PFSK-1 (cell line): ENCODE measurements at regions not wholly inside any gene's neighbourhood (a gene's known extent, or its start where the extent isn't known, plus 50 kb on each side); places are given as distances from the start of the nearest gene placed in this dataset.

Experiments used
- POLR2AphosphoS5 ChIP-seq: IDR thresholded peaks from 2 replicates; pipeline ENCODE4 v1.6.1; 2012; ENCODE audit warnings: low read depth, mild to moderate bottlenecking, control low read depth, low read length, moderate library complexity
- SIN3A ChIP-seq: IDR thresholded peaks from 2 replicates; pipeline ENCODE4 v1.6.1; 2012; ENCODE audit warnings: mild to moderate bottlenecking, low read length, moderate library complexity, borderline replicate concordance; ENCODE audit not compliant: insufficient read depth
- TAF1 ChIP-seq: IDR thresholded peaks from 2 replicates; pipeline ENCODE4 v1.6.1; 2012; ENCODE audit warnings: low read length, control low read depth, borderline replicate concordance; ENCODE audit not compliant: insufficient read depth
- TF ChIP-seq, protein P1 (sequence below), 2 experiments: IDR thresholded peaks; 2 replicates each; pipeline versions ENCODE4 v1.6.1 to v1.8.0; 2011 to 2012; ENCODE audit warnings: low read depth in 2 of 2, low read length in 2 of 2, control low read depth in 1 of 2, inconsistent platforms in 1 of 2, mild to moderate bottlenecking in 1 of 2, moderate library complexity in 1 of 2; ENCODE audit not compliant: insufficient read depth in 1 of 2

DNA sequence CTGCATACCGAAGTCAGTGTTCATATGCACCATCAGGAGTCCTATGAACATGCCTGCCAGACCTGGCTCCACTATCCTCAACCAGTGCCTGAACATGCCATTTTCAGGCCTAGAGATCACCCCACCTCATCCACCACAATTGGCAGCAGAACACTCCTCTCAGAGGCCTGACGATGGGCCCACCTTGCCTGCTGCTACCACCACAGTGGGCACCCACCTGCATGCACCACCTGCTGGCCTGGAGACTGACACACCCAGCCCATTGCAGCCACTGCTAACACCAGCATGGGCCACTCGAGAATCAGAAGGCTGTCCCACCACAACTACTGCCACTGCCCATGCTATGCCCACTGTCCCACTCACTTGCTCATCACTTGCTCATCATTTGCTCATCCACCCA lies 130.7 kb upstream of the FAM13C start:
- TF ChIP-seq, protein P1, sequence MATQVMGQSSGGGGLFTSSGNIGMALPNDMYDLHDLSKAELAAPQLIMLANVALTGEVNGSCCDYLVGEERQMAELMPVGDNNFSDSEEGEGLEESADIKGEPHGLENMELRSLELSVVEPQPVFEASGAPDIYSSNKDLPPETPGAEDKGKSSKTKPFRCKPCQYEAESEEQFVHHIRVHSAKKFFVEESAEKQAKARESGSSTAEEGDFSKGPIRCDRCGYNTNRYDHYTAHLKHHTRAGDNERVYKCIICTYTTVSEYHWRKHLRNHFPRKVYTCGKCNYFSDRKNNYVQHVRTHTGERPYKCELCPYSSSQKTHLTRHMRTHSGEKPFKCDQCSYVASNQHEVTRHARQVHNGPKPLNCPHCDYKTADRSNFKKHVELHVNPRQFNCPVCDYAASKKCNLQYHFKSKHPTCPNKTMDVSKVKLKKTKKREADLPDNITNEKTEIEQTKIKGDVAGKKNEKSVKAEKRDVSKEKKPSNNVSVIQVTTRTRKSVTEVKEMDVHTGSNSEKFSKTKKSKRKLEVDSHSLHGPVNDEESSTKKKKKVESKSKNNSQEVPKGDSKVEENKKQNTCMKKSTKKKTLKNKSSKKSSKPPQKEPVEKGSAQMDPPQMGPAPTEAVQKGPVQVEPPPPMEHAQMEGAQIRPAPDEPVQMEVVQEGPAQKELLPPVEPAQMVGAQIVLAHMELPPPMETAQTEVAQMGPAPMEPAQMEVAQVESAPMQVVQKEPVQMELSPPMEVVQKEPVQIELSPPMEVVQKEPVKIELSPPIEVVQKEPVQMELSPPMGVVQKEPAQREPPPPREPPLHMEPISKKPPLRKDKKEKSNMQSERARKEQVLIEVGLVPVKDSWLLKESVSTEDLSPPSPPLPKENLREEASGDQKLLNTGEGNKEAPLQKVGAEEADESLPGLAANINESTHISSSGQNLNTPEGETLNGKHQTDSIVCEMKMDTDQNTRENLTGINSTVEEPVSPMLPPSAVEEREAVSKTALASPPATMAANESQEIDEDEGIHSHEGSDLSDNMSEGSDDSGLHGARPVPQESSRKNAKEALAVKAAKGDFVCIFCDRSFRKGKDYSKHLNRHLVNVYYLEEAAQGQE (IDR thresholded peaks at IDR 0.05; ENCODE audit: insufficient read depth in 1 of 2, low read depth in 2 of 2, low read length in 2 of 2), result no peak
- TF ChIP-seq TAF1 (no peak), SIN3A (no peak), POLR2AphosphoS5 (no peak)
